PFSK-1 (cell line): ENCODE measurements at regions not wholly inside any gene's neighbourhood (a gene's known extent, or its start where the extent isn't known, plus 50 kb on each side); places are given as distances from the start of the nearest gene placed in this dataset.

Source experiments
- FOXP2 ChIP-seq: optimal IDR thresholded peaks from 2 replicates; pipeline ENCODE3; 2011; ENCODE audit warnings: borderline replicate concordance, control low read depth, inconsistent platforms; ENCODE audit not compliant: insufficient read depth; ENCODE audit errors: extremely low read length, extremely low read depth
- POLR2AphosphoS5 ChIP-seq: IDR thresholded peaks from 2 replicates; pipeline ENCODE4 v1.6.1; 2012; ENCODE audit warnings: low read depth, mild to moderate bottlenecking, control low read depth, low read length, moderate library complexity
- REST ChIP-seq, 2 experiments: IDR thresholded peaks; 2 replicates each; pipeline versions ENCODE4 v1.6.1 to v1.8.0; 2011 to 2012; ENCODE audit warnings: low read depth in 2 of 2, low read length in 2 of 2, control low read depth in 1 of 2, inconsistent platforms in 1 of 2, mild to moderate bottlenecking in 1 of 2, moderate library complexity in 1 of 2; ENCODE audit not compliant: insufficient read depth in 1 of 2
- SIN3A ChIP-seq: IDR thresholded peaks from 2 replicates; pipeline ENCODE4 v1.6.1; 2012; ENCODE audit warnings: mild to moderate bottlenecking, low read length, moderate library complexity, borderline replicate concordance; ENCODE audit not compliant: insufficient read depth
- TAF1 ChIP-seq: IDR thresholded peaks from 2 replicates; pipeline ENCODE4 v1.6.1; 2012; ENCODE audit warnings: low read length, control low read depth, borderline replicate concordance; ENCODE audit not compliant: insufficient read depth

- TF ChIP-seq REST (IDR thresholded peaks at IDR 0.05; ENCODE audit: insufficient read depth in 1 of 2, low read depth in 2 of 2, low read length in 2 of 2) (no peak), SIN3A (no peak), FOXP2 (no peak), POLR2AphosphoS5 (no peak), TAF1 (no peak)
Observed at GRCh38 chr14:42028607-42029006, 421.9 kb downstream of the LRFN5 start.

GRCh38 chr14:42027271-42027670 is 420.6 kb downstream of the LRFN5 start:
- TF ChIP-seq REST (IDR thresholded peaks at IDR 0.05; ENCODE audit: insufficient read depth in 1 of 2, low read depth in 2 of 2, low read length in 2 of 2) (no peak), POLR2AphosphoS5 (no peak), TAF1 (no peak), FOXP2 (no peak), SIN3A (no peak)

DNA sequence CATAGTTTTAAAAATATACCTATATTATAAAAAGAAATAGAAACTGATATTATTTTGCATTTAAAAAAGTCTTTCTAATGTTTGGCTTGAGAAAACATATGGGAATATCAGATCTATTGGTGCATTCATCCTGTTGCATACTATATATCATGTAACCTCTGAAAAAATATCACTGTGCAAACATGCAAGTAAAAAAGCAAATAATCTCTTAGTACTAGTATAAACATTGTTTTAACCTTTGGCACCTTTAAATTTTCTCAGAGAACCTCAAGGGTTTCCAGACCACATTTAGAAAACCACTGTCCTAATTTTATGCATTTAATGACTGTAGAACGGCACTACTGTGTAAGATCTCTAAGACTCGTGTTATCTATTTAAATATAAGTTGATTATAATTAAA is 416.8 kb downstream of the LRFN5 start:
- TF ChIP-seq REST (IDR thresholded peaks at IDR 0.05; ENCODE audit: insufficient read depth in 1 of 2, low read depth in 2 of 2, low read length in 2 of 2) = no peak

- TF ChIP-seq POLR2AphosphoS5 = no peak
- no peak for TF ChIP-seq TAF1
- no peak for TF ChIP-seq FOXP2
- TF ChIP-seq REST (IDR thresholded peaks at IDR 0.05; ENCODE audit: insufficient read depth in 1 of 2, low read depth in 2 of 2, low read length in 2 of 2) = no peak
- TF ChIP-seq SIN3A = no peak
Observed at GRCh38 chr14:42014301-42014700, 407.6 kb downstream of the LRFN5 start.

DNA sequence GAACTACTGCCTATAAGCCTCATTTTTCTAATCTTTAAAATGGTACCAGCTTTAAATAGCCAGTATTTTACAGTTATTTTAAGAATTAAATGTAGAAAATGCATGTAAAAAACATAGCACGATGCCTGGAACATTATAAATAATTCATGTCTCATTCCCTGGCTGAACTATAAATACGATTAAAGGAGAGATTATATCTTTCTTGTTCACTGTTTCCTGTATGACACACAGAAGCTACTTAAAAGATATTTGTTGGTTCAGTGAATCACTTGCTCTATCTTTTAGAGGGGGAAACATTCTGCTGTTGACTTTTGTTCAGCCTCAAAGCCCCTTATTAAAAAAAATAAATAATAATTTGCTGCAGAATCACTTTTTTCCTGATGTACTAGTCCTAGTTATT is 406.9 kb downstream of the LRFN5 start:
- TF ChIP-seq REST (IDR thresholded peaks at IDR 0.05; ENCODE audit: insufficient read depth in 1 of 2, low read depth in 2 of 2, low read length in 2 of 2) (no peak), SIN3A (no peak), TAF1 (no peak), FOXP2 (no peak), POLR2AphosphoS5 (no peak)
